Thyroid gland (tissue), 4 donors: ENCODE measurements at regions not wholly inside any gene's neighbourhood (a gene's known extent, or its start where the extent isn't known, plus 50 kb on each side); places are given as distances from the start of the nearest gene placed in this dataset.

Experiments used
- CTCF ChIP-seq, 6 experiments: fragments of 200-600 bp in 3 of 6; fragments of 450-650 bp in 3 of 6; sonication (generic) in 3 of 6; IDR thresholded peaks; one replicate each; pipeline ENCODE4 v1.5.1; 2016 to 2019; ENCODE audit warnings: antibody characterized with exemption in 6 of 6, mild to moderate bottlenecking in 2 of 6, inconsistent platforms in 1 of 6, moderate library complexity in 1 of 6
- POLR2A ChIP-seq, 2 donors: fragments of 450-650 bp; IDR thresholded peaks; one replicate each; pipeline ENCODE4 v1.6.1; 2017; ENCODE audit warnings: antibody characterized with exemption in 2 of 2, mild to moderate bottlenecking in 2 of 2, moderate library complexity in 1 of 2

- TF ChIP-seq CTCF (IDR thresholded peaks at IDR 0.05), result no peak
- no peak for TF ChIP-seq POLR2A (IDR thresholded peaks at IDR 0.05)
These were observed 536.9 kb upstream of the CDH4 start for GRCh38 chr20:60715172-60715571.
